Endothelial cell of umbilical vein (primary cell): ENCODE measurements at regions not wholly inside any gene's neighbourhood (a gene's known extent, or its start where the extent isn't known, plus 50 kb on each side); places are given as distances from the start of the nearest gene placed in this dataset.
"Not testable (repeated sequence)": the region's sequence is repeated elsewhere in the genome, so short reads cannot be mapped to it uniquely, and the experiment has no call there.

Source experiments
- BruUV-seq: library from RNA; stranded (reverse); fragments of 400-500 nt; replicated peaks from 2 replicates; lab custom pipeline; 2021; lab: Mats Ljungman, UMichigan
- CTCF ChIA-PET: fragments of 300-600, 350-600 bp; sonication (Branson Sonifier 250); formaldehyde crosslinking; loops from one replicate; lab custom pipeline; 2021; ENCODE audit warnings: antibody characterized with exemption, inconsistent platforms; lab: Charles Lee
- POLR2A ChIA-PET: fragments of 300-600, 350-600 bp; sonication (Branson Sonifier 250); formaldehyde crosslinking; loops from one replicate; lab custom pipeline; 2021; ENCODE audit warnings: antibody characterized with exemption, inconsistent platforms; lab: Charles Lee
- DNase-seq: peaks from one replicate; pipeline ENCODE4 v3.0.0-alpha.2; 2011; ENCODE audit warnings: low read depth, low spot score
- FAIRE-seq: peaks from 2 replicates; lab custom pipeline; 2011; peaks lifted over from hg19 to GRCh38; lab: Jason Lieb, UNC
- H2AFZ ChIP-seq: 2 replicates; pipeline ENCODE4 v1.6.0; 2012; ENCODE audit warnings: low read depth, low read length, control low read depth, inconsistent platforms
- H3K27ac ChIP-seq: 2 replicates; pipeline ENCODE4 v1.5.1; 2011; ENCODE audit warnings: low read depth, mild to moderate bottlenecking, control low read depth, low read length, moderate library complexity; ENCODE audit not compliant: insufficient read depth
- H3K27me3 ChIP-seq, 2 experiments: 2 replicates each; pipeline versions ENCODE4 v1.6.0 to v1.6.1; 2011; ENCODE audit warnings: low read length in 2 of 2, mixed read lengths in 1 of 2; ENCODE audit not compliant: control insufficient read depth in 2 of 2, insufficient read depth in 2 of 2
- H3K36me3 ChIP-seq, 2 experiments: 2 replicates in 1 of 2; 3 replicates in 1 of 2; pipeline ENCODE4 v1.5.1; 2011; ENCODE audit warnings: low read length in 2 of 2, mild to moderate bottlenecking in 1 of 2, moderate library complexity in 1 of 2; ENCODE audit not compliant: control insufficient read depth in 2 of 2, insufficient read depth in 2 of 2; ENCODE audit errors: extremely low read depth in 1 of 2
- H3K4me1 ChIP-seq: 3 replicates; pipeline ENCODE4 v1.5.1; 2011; ENCODE audit warnings: mild to moderate bottlenecking, low read length; ENCODE audit not compliant: control insufficient read depth, insufficient read depth; ENCODE audit errors: extremely low read depth
- H3K4me2 ChIP-seq: 2 replicates; pipeline ENCODE4 v1.6.1; 2011; ENCODE audit warnings: low read length, control low read depth, mixed read lengths; ENCODE audit not compliant: insufficient read depth
- H3K4me3 ChIP-seq, 3 experiments: fragments of 200-600 bp in 1 of 3; sonication (generic), shearing (Covaris generic) in 1 of 3; replicated peaks in 1 of 3; 2 replicates each; pipeline ENCODE4 v1.5.1; 2011 to 2016; ENCODE audit warnings: control low read depth in 3 of 3, low read length in 3 of 3, mild to moderate bottlenecking in 2 of 3, inconsistent platforms in 1 of 3, low read depth in 1 of 3, moderate library complexity in 1 of 3; ENCODE audit not compliant: insufficient read depth in 1 of 3
- H3K79me2 ChIP-seq: 2 replicates; pipeline ENCODE4 v1.6.0; 2012; ENCODE audit warnings: low read length, inconsistent platforms; ENCODE audit not compliant: control insufficient read depth, insufficient read depth
- H3K9ac ChIP-seq: replicated peaks from 2 replicates; pipeline ENCODE3; 2011; ENCODE audit warnings: low read length, control low read depth; ENCODE audit not compliant: insufficient read depth; ENCODE audit errors: extremely low read depth
- H3K9me1 ChIP-seq: replicated peaks from 3 replicates; pipeline ENCODE4 v1.6.0; 2011; ENCODE audit warnings: mild to moderate bottlenecking, low read length; ENCODE audit not compliant: control insufficient read depth, insufficient read depth; ENCODE audit errors: extremely low read depth
- H3K9me3 ChIP-seq: replicated peaks from 2 replicates; pipeline ENCODE4 v1.5.1; 2012; ENCODE audit warnings: low read length, inconsistent platforms; ENCODE audit not compliant: control insufficient read depth, insufficient read depth
- H4K20me1 ChIP-seq: replicated peaks from 2 replicates; pipeline ENCODE3; 2011; ENCODE audit warnings: mild to moderate bottlenecking, low read length; ENCODE audit not compliant: control insufficient read depth, insufficient read depth; ENCODE audit errors: extremely low read depth
- CTCF ChIP-seq, 2 donors: IDR thresholded peaks; 1 replicate in 1 of 2; 2 replicates in 1 of 2; pipeline ENCODE4 v1.5.1; 2011; ENCODE audit warnings: low read length in 2 of 2, mild to moderate bottlenecking in 2 of 2, moderate library complexity in 2 of 2, control low read depth in 1 of 2, inconsistent platforms in 1 of 2, low read depth in 1 of 2; ENCODE audit not compliant: insufficient read depth in 1 of 2; ENCODE audit errors: extremely low read depth in 1 of 2
- EZH2 ChIP-seq: IDR thresholded peaks from 2 replicates; pipeline ENCODE4 v1.6.1; 2012; ENCODE audit warnings: borderline replicate concordance, low read depth, mild to moderate bottlenecking, moderate library complexity, low read length, inconsistent platforms; ENCODE audit not compliant: severe bottlenecking
- FOS ChIP-seq: IDR thresholded peaks from 2 replicates; pipeline ENCODE4 v1.6.1; 2011; ENCODE audit warnings: mild to moderate bottlenecking, low read length, moderate library complexity, borderline replicate concordance; ENCODE audit not compliant: insufficient read depth
- GATA2 ChIP-seq: IDR thresholded peaks from 2 replicates; pipeline ENCODE4 v1.7.0; 2011; ENCODE audit warnings: low read depth, mild to moderate bottlenecking, moderate library complexity, mixed read lengths, low read length; ENCODE audit not compliant: insufficient read length, insufficient read depth
- JUN ChIP-seq: IDR thresholded peaks from 2 replicates; pipeline ENCODE4 v1.6.1; 2011; ENCODE audit warnings: borderline replicate concordance, low read depth; ENCODE audit not compliant: insufficient read length, insufficient read depth
- MYC ChIP-seq: IDR thresholded peaks from one replicate; pipeline ENCODE4 v1.6.1; 2011; ENCODE audit warnings: mild to moderate bottlenecking, low read depth, low read length
- POLR2A ChIP-seq: IDR thresholded peaks from 2 replicates; pipeline ENCODE4 v1.6.1; 2012; ENCODE audit warnings: low read depth, mild to moderate bottlenecking, control low read depth, low read length
- POLR2AphosphoS5 ChIP-seq: IDR thresholded peaks from 2 replicates; pipeline ENCODE4 v1.6.1; 2012; ENCODE audit warnings: low read depth, mild to moderate bottlenecking, control low read depth, low read length, moderate library complexity; ENCODE audit not compliant: insufficient read depth
- dilution Hi-C: fragments of 300-500 bp; cut with MboI; formaldehyde crosslinking; loops from one replicate; pipeline ENCODE4 v1.15.0; 2019; ENCODE audit warnings: low sequenced_read_pairs; ENCODE audit not compliant: extremely low pct_ligation_motif_present
- intact Hi-C: fragments of 100-400 bp; cut with micrococcal nuclease; formaldehyde crosslinking; loops from one replicate; pipeline ENCODE4 v1.10.0; 2022
- TF ChIP-seq, protein P1 (sequence below): IDR thresholded peaks from 2 replicates; pipeline ENCODE4 v1.6.1; 2011; ENCODE audit not compliant: insufficient read depth, insufficient read length

DNA sequence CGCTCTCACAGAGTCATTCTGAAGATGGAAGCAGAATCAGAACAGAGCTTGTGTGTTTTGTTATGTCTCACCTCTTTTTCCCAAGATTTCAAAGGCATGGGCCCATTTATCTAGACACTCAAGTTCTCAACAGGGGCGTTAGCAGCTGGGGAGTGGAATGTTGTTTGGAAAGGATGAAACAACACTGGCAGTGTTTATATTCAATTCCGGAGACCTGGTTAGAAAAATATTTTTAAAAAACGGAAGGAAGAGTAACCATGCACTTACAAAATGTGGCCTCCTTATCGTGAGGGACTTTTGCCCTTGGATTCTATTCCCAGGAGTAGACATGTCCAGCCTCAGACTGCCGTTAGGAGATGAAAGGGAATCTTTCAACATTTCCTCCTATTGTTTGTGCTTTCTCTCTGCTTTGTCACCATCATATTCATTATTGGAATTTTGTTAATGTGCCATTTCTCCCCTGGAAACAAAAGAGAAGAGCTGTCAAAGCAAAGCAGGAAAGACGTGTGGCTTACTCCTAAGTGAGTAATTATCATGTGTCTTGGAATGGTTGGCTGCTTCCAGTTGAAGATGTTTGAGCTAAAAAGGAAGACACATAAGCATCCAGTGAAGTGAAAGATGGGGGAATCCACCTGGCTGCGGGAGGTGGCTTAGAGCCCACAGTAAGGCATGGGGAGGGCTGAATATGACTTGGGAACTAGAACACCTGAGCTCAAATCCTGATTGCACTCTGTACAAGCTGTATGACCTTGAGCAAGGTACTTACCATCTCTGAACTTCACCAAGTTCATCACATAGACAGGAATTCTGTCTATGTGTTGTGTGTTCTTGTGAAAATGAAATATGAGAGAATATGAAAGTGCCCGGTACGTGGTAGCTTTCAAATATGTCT lies 71.7 kb upstream of the JUN start:
- peak overlapping the region; percentile 60 for H3K4me2 ChIP-seq
- no peaks in the 10 kb centered on the region for H4K20me1 ChIP-seq
- DNase-seq (peak; percentile 96), FAIRE-seq (peak; percentile 98)
- intact Hi-C loops (loop anchor here (1.0 kb wide), 3 partner anchors 28 to 71 kb away; partner anchors contain the start of gene JUN), dilution Hi-C loops (no loop called here)
- H3K9me1 ChIP-seq = no peaks in the 10 kb centered on the region
- no peaks in the 10 kb centered on the region for H3K27me3 ChIP-seq
- BruUV-seq = TSS peak; percentile 79
- peak overlapping the region; percentile 75 for H3K9ac ChIP-seq
- H3K9me3 ChIP-seq = no peaks in the 10 kb centered on the region
- H3K4me1 ChIP-seq = peaks cover 32% of the 10 kb centered on the region
- ChIA-PET CTCF (interaction anchor here (0.9 to 4.7 kb wide), 11 partner anchors 14 to 904 kb away, joined by 3 to 21 read pairs (median 5); no protein-coding TSS in a partner anchor), POLR2A (interaction anchor here (1.0 to 1.2 kb wide), 2 partner anchors 28 to 72 kb away, joined by 3 to 5 read pairs; partner anchors contain the start of gene JUN)
- no peak for TF ChIP-seq MYC
- TF ChIP-seq JUN = peak; percentile 38
- TF ChIP-seq FOS = peak; percentile 77
- TF ChIP-seq, protein P1, sequence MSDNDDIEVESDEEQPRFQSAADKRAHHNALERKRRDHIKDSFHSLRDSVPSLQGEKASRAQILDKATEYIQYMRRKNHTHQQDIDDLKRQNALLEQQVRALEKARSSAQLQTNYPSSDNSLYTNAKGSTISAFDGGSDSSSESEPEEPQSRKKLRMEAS = no peak
- peak; percentile 84 for TF ChIP-seq POLR2AphosphoS5
- no peak for TF ChIP-seq POLR2A
- TF ChIP-seq EZH2 = no peak
- no peak for TF ChIP-seq CTCF (IDR thresholded peaks at IDR 0.05; ENCODE audit: extremely low read depth in 1 of 2, insufficient read depth in 1 of 2, low read depth in 1 of 2, low read length in 2 of 2)
- peak; percentile 92 for TF ChIP-seq GATA2
- peak overlapping the region; percentile 76 for H3K27ac ChIP-seq
- H3K4me3 ChIP-seq = no peak overlapping the region
- H3K79me2 ChIP-seq = no peaks in the 10 kb centered on the region
- no peaks in the 10 kb centered on the region for H3K36me3 ChIP-seq
- H2AFZ ChIP-seq = no peak overlapping the region

DNA sequence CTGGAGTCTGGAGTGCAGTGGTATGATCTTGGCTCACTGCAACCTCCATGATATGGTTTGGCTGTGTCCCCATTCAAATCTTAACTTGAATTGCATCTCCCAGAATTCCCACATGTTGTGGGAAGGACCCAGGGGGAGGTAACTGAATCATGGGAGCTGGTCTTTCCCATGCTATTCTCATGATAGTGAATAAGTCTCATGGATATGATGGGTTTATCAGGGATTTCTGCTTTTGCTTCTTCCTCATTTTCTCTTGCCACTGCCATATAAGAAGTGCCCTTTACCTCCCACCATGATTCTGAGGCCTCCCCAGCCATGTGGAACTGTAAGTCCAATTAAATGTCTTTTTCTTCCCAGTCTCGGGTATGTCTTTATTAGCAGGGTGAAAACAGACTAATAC lies 72.4 kb upstream of the JUN start:
- H3K79me2 ChIP-seq, H4K20me1 ChIP-seq, H3K9ac ChIP-seq, BruUV-seq, intact Hi-C loops, dilution Hi-C loops, H3K4me2 ChIP-seq, DNase-seq, H3K27me3 ChIP-seq, H3K36me3 ChIP-seq, H3K4me3 ChIP-seq, H2AFZ ChIP-seq, H3K9me1 ChIP-seq, H3K9me3 ChIP-seq: not testable (repeated sequence)
- Histone ChIP-seq H3K4me1 (peaks cover 25% of the 10 kb centered on the region), H3K27ac (peak overlapping the region; percentile 76)
- FAIRE-seq = peak; percentile 24
- ChIA-PET CTCF (interaction anchor here (0.9 to 4.7 kb wide), 8 partner anchors 14 to 903 kb away, joined by 3 to 21 read pairs (median 4); no protein-coding TSS in a partner anchor), POLR2A (interaction anchor here (1.0 kb wide), 1 partner anchor 72 kb away, joined by 3 read pairs; the partner anchor contains the start of gene JUN)
